GM21390 (cell line): ENCODE measurements at regions not wholly inside any gene's neighbourhood (a gene's known extent, or its start where the extent isn't known, plus 50 kb on each side); places are given as distances from the start of the nearest gene placed in this dataset.
"Not testable (repeated sequence)": the region's sequence is repeated elsewhere in the genome, so short reads cannot be mapped to it uniquely, and the experiment has no call there.

ENCODE experiments used
- ATAC-seq: cut with Tn5 transposase; IDR thresholded peaks from one replicate; pipeline ENCODE4 v1.9.1; 2021; ENCODE audit not compliant: unreplicated experiment

DNA sequence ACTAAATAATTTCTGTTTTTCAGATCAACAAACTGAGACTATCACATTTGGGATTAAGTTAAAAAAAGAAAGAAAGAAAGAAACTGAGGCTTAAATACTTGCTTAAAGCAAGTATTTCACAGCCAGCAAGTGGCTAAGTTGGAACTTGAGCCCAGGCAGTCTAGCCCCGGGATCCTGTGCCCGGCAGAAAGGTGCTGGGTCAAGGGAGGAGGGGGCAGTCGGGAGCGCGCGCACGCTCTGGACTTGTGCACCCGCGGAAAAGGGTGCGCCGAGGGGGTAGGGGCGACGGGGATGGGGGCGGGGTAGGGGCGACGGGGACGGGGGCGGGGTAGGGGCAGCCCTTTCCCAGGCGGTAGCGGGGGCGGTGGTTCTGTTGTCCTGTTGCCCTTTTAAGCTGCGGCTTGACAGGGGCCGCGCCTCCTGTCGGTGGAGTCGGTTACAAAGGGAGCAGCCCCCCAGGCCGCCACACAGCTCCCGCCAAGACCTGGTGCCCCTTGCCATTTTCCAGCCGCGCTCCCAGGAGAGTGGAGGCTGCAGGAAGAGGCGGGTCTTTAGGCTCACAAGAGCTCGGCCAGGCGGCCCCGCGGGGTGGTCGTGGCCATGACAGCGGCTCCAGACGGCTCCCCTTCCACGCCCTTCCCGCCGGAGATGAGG is 60.6 kb downstream of the GOLGA8T start:
- ATAC-seq = not testable (repeated sequence)

DNA sequence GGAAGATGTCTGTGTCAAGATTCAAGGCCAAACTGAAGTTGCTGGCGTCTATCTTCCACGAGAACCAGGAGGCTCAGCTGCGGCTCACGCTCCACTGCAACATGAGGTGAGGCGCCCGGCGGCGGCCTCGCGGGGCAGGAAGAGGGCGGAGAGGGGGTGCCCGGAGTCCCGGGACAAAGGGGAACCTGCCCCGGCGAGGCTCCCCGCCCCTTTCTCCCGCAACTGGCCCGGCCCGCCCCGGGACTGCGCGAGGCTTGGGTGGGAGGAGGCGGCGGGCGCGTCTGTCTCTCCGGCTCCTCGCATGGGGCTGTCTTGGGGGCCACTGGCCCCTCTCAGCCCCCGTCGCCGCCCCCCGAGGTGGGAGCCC is 61.1 kb downstream of the GOLGA8T start:
- ATAC-seq = not testable (repeated sequence)

DNA sequence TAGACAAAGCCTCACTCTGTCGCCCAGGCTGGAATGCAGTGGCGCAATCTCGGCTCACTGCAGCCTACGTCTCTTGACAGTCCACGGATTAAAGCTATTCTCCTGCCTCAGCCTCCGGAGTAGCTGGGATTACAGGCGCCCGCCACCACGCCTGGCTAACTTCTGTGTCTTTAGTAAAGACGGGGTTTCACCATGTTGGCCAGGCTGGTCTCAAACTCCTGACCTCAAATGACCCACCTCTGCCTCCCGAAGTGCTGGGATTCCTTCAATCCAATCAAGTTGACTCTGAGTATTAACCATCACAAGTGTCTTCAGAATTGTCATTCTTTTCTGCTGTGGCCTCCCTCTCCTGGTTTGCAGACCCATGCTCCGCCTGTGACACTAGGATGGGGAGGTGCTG is 61.9 kb downstream of the GOLGA8T start:
- not testable (repeated sequence) for ATAC-seq

DNA sequence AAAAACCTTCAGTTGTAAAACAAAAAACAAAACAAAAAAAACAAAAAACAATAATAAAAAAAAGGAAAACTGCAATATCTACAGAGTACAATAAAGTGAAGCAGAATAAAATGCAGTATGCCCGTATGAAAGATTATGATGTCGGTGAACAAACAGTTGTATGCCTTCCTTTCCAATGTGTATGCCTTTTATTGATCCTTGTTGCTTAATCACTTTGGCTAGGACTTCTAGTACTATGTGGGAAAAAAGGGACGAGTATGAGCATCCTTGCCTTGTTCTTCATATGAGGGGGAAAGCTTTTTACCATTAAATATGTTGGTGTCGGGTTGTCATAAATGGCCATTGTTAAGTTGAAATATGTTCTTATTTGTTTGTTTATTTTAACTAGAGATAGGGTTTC is 66.7 kb downstream of the GOLGA8T start:
- not testable (repeated sequence) for ATAC-seq

DNA sequence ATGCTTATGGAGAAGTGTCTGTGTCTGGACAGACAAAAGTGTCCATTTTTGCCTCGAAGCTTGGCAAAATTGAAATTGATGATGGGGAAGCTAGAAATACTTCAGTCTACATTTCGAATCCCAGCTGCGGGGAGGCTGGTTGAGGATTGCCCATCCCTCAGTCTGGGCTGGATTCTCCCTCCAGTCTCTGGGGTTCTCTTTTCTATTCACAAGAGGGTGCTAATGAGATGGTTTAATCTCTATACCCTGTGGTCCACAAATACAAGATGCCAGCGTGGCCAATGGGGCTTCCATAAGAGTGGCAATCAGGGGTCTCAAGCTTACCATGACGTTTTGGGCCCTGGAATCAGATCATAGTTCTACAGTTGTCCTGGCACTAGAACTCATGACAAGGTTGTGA is 78.9 kb downstream of the GOLGA8T start:
- not testable (repeated sequence) for ATAC-seq

DNA sequence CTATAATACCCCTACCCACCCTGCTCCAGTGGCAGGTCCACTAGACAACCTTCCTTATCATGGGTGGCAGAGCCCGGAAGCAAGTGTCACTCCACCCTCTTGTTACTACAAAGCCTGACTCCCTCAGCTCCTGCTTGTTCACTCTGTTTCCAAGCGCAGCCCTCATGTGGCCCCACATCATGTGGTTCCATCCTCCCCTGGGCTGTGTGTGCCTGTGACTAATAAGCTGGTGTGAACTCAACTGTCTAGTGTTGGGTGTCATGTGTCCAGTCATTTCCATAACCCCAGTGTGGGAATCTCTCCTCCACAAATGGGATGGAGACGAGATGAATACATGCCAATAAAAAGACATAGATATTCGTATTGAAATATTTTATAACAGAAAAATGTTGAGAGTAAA is 87.0 kb downstream of the GOLGA8T start:
- ATAC-seq = not testable (repeated sequence)

DNA sequence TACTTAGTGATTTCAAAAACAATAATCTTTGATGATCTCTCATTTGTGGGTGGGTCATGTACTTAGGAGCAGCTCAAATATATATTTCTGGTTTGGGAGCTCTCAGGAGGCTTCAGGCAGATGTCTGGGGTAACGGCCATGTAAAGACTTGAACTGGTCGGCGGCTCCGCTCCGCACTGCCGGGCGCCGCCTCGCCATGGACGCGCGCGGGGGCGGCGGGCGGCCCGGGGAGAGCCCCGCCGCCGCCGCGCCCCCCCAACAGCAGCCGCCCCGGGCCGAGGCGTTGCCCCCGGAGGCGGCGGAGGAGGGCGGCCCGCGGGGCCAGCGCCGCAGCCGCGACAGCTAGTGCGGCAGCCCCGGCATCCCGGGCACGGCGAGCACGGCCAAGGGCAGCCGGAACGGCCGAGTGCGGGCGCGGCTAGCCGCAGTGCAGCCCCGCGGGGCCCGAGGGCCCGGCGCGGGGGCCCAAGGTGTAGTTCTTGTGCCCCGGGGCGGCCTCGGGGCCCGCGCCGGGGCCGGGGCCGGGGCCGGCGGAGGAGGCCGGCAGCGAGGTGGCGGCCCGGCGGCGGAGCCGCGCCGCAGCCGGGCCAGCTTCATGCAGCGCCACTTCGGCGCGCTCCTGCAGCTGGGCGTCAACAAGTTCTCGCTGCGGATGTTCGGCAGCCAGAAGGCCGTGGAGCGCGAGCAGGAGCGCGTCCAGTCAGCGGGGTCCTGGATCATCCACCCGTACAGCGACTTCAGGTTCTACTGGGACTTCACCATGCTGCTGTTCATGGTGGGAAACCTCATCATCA is 88.1 kb downstream of the GOLGA8T start:
- ATAC-seq = not testable (repeated sequence)

DNA sequence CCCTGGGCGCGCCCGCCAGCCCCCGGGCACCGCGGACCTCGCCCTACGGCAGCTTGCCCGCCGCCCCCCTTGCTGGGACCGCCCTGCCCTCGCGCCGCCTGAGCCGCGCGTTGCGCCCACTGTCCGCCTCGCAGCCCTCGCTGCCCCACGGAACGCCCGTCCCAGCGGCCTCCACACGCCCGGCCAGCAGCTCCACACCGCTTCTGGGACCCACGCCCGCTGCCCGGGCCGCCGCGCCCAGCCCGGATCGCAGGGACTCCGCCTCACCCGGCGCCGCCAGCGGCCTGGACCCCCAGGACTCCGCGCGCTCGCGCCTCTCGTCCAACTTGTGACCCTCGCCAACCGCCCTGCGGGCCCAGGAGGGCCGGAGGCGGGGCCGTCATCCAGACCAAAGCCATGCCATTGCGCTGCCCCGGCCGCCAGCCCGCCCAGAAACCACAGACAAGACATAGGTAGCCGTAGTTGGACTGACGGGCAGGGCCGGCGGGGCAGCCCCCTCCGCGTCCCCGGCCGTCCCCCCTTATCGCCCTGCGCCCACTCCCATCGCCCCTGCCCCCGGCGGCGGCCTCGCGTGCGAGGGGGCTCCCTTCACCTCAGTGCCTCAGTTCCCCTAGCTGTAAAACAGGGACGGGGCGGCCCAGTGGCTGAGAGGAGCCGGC is 90.5 kb downstream of the GOLGA8T start:
- ATAC-seq = not testable (repeated sequence)

DNA sequence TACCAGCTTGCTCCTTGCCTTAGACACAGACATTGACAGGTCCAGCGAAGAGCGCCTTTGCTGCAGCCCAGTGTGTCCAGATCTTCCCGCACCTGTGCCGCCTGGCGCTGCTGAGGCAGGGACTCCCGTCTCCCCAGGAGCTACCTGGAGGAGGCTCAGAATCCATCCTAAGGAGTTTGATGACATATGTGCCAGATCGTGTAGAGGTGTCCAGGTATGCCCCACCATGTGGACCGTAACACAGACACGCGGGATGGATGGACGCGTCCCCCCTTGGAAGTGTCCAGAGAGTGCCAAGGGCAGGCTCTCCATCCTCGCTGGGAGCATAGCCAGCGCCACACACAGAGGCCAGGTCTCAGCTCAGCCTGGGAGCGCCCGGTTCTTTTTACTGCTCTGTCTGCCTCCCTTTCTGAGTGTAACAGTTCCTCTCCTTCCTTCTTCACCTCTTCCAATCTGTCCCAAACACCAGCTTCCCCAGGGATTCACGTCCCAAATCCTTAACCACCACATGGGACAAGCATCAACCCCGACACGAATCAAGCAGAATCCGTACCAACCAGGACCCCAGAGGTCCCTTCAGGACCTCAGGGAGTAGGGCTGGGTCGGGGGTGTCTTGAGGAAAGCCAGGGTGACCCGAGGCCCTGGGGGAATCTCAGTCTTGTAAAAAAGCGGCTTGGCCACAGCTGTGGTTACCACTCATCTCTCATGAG is 126.7 kb downstream of the GOLGA8T start:
- ATAC-seq = not testable (repeated sequence)

DNA sequence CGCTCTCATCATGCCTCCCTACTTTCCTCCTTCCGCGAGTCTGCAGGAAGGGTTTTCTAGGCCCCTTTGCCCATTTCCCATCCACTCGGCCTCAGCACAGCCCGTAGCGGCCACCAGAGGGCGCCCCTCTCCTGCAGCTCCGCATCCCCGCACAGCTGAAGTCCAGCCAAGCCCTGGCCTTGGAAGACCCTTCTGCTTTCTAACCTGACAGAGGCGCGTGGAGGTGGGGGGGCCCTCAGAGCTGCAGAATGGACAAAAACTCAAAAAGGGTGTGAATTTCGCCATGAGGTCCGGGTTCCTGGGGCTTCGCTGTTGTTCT is 127.2 kb downstream of the GOLGA8T start:
- ATAC-seq = peak; percentile 58

DNA sequence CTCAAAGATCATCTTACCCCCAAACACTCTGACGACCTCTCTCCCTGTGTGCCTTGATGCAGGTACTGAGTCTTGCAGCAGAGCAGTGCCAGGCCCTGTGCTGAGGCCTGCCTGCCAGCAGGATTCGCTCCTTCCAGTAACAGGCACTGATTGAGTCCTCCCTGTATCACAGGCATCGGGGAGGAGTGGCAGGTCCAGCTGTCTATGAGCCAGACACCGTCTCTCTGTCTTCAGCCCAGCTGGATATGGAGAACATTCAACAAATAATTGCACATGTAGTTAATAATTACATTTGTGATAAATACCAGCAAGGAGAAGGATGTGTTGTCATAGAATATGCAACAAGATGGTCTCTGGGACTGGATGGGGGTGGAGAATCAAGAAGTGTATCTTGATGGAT is 129.1 kb downstream of the GOLGA8T start:
- not testable (repeated sequence) for ATAC-seq

DNA sequence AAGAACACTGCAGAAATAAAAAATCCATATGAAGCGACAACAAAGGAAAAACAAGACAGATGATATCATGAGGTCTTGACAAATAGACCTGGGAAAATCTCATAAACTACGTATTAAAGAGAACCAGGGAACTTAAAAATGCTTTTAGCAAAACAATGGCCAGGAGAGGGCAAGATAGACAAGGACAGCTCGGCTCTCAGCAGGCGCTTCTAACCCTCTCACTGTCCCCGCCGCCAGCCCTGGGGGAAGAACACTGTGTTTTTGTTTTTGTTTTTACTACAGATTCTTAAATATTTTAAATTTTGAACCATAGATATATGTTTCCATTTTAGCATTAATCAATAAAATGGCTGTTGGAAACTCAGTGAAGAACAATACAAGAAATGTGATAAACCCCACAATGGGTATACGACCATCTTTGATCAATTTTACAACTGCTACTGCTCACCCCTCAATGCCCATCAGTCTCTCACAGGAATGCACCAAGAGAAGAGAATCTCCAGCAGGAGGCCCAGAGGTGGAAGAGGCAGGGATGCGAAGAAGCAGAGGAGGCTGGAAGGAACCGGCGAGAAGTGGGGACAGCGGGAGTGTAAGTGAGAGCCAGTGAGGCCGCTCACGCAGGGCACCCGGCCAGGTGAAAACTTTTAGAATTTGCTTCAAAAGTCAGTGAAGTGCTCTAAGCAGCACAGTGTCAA is 98.0 kb downstream of the CHRFAM7A start:
- ATAC-seq = not testable (repeated sequence)

DNA sequence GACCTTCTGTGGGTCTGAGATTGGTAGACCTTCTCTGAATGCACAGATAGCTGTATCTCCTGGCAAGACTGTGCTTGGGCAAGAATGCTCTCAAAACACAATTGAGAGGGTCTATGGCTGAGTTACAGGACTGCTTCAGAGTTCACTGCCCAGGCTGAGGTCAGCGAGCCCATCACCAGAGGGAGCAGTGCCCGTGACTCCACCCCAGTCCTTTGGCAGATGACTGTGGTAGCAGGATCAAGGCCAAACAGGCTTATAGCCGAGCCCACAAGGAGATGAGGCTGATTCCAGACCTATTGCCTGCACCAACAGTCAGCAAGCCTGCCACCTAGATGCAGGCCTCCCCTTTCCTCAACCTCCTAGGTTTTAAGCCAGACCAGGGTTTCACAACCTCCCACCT is 89.4 kb downstream of the CHRFAM7A start:
- not testable (repeated sequence) for ATAC-seq
